Activated gamma-delta T cell (primary cell): ENCODE measurements at regions not wholly inside any gene's neighbourhood (a gene's known extent, or its start where the extent isn't known, plus 50 kb on each side); places are given as distances from the start of the nearest gene placed in this dataset.
"Not testable (repeated sequence)": the region's sequence is repeated elsewhere in the genome, so short reads cannot be mapped to it uniquely, and the experiment has no call there.

Source experiments
- DNase-seq: peaks from one replicate; lab custom pipeline; 2025; lab: John Stamatoyannopoulos, UW

DNA sequence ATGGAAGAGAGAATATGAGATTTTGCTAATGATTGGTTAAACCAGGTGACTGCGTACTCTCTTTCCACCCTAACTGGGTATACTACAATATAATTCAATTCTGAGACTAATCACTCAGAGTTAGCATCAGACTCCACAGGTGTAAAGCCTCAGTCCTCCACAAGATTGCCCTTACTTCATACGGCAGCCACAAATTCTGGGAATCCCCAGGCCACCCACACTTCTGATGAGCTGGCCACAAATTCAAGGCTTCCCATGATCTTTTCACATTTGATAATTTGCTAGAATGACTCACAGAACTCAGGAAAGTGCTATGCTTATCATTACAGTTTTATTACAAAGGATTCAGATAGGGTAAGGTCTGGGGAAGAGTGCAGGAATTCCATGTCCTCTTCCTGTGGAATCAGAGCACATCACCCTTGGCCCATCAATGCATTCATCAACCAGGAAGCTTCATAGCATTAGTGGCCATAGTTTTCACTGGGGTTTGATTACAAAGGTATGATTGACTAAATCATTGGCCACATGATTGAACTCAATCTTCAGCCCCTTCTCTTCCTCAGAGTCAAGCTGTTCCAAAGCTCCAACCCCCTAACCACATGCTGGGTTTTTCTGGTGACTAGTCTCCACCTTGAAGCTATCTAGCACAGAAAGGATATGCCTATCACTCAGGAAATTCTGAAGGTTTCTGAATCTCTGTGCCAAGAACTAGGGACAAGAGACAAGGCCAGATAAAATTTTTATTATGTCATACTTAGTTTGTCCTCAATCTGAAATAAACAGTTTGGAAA is 131.7 kb downstream of the HHIPL2 start:
- no peak for DNase-seq

DNA sequence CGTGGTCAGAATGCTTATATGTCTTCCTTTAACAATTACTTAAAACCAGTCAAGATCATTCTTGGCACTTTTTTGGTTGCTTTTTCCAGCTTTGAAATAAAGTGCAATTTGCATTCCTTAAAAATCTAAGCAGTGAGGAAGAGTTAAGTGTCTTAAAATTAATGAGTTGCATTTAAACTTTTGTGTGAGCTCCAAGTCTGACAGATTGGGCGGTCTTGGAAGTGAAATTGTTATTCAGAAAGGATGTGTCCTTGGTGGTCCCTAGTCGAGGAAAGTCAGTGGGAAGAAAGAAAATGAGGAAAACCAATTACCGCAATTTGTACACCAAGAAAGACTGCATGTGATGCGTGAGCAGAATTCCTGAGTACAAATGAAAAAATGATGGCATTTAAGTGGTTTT is 132.5 kb downstream of the HHIPL2 start:
- DNase-seq: no peak

DNA sequence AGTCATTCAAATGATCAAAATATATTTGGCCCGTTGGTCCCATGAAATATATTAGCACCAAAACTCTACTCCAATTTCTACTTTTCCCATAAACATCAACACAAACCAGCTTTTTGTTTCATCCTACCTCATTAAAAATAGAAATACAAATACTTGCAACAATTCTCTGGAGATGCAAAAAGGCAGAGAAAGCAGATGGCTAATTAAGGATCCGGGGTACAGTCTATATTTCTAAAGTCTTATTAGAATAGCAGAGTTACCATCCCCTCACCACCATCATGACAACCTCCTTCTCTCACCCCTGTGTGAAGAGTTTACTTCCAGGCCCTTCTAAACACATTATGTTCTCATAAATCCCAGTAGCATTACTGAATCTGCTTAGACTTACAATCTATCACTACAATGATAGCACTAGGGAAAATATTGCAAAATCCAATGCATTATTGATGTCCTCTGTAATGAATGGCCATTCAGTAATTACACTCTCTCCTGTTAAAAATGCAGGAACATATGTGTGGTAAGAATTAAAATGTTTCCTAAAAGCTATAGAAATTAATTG is 133.8 kb downstream of the HHIPL2 start:
- no peak for DNase-seq

DNA sequence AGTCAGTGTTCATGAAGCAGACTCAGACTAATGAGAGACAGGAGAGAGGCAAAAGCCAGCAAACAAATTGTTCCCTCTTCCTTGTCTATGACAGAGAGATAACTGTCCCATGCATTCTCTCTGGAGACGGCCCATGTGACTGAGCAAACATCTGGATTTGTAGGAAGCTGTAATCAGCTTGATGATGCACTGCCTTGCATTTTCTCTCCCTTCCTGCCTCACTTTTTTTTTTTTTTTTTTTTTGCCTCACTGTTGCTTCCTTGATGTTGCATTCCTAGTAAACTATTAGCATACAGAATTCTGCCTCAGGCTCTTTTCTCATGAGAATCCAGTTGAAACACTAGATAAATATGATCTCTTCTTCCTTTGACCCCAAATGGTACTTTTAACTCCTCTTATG is 134.5 kb downstream of the HHIPL2 start:
- no peak for DNase-seq

DNA sequence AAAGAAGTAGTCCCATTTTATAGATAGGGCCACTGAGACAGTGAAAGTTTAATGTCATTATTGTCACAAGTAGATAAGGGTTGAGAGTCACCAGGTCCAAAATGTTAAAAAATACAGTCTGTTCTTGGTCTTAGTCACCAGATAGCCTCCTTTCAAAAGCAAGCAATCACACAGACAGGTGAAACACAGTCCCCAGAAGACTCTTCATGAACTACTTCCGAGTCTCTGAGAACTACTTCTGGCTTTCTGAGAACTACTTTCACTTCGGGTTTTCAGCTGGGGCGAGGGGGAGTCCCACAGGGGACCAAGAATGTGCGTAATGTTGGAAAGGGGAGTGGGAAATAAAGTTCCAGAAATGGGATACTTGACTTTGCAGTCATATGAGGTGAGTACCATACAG is 143.2 kb downstream of the HHIPL2 start:
- DNase-seq: no peak

DNA sequence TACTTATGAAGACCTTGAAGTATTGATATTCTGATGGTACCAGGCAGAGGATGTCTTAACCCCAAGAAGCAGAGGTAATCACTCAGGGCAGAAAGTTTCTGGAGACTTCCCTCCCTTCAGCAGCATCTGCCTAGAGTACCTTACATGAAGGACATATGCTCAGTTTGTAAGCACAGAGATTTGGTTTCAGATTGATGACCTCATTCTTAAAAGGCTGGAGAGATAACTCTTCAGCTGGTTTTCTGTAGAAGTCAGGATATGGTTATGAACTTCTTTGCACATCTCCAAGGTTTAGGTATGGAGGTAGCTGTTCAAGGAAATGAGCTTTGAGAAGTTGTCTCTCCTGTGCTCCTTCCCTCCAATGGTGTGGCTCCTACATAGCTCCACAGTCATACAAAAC is 148.7 kb downstream of the HHIPL2 start:
- no peak for DNase-seq

DNA sequence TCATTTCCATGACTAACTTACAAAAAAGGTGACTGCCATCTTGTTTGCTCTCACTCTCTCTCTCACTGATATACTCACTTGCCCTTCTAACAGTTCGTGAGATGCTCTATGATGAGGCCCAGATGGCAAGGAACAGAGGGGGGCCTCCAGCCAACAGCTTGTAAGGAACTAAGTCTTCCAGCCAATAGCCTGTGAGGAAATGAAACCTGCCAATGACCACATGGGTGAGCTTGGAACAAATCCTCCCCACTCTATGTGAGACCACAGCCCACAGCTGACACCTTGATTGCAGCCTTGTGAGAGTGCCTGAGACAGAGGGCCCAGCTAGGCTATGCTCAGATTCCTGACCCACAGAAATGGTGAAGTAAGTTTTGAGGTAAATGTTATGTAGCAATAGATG is 153.7 kb downstream of the HHIPL2 start:
- no peak for DNase-seq

DNA sequence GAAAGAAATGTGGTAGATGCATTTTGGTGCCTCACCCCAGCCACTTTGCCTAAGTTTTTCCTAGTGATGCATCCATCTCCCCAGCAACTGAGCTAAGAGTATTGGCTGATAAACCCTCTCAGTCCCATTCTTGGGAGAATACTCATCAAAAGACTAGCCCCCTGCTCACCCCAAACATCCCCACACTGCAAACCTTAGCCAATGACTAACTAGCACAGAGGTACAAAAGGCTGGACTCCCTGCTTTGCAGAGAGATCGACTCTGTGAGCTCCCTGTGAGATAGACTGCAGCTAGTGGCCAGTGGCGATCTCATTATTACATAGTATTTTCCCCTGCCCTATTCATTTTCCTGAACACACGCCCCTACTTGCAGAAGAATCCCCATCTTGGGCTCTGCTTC is 155.3 kb downstream of the HHIPL2 start:
- no peak for DNase-seq

DNA sequence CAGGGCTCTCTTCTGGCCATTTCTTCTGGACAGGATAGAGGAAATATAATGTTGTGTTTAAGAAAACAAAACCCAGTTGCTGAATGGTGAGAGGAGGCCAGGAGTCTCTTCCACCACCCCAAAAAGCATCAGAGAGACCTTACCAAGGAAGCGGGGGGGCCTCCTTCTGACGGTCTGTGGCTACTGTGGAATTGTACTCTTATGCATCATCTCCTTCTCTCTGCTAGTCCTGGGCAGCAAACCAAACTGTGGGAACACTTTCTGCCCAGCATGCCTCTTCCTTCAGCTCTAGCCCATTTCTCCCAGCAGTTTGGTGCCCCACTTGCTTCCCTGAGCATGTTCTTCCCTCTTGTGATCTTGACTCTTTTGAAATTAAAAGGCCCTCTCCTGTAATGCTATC is 157.7 kb downstream of the HHIPL2 start:
- no peak for DNase-seq

DNA sequence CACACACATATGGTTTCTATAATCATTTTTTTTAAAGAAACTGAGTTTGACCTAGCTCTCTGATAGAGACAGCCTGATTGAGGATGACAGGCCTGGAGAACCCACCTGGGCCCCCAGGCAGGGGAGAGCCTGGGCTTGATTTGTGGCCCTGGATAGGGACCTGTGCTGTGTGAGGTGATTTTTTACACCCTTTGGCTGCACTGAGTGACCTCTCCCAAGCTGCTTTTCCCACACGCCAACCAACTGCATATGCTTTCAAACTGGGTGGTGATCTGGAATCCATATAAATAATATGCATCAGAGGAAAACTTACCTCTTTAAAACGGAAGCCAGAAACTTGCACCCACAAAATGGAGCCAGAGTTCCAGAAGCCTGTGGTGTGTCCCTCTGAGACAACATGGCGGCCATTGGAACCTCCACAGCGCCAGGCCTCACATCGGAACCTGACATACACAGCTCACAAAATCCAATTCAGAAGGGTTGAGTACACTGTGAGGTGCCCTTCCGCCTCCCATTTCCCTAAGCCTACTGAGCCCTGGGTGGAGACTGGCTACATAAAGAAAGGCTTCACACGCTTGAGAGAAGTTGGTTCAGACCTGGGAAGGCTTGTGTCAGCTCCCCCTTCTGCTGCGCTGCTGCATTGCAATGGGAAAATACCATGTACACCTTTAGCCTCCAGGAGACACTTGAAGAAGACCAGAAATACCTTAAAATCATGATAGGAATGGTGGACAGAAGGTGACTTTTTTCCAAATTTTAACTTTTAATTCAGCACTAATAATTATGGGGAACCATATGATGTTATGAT is 160.7 kb downstream of the HHIPL2 start:
- DNase-seq: no peak

DNA sequence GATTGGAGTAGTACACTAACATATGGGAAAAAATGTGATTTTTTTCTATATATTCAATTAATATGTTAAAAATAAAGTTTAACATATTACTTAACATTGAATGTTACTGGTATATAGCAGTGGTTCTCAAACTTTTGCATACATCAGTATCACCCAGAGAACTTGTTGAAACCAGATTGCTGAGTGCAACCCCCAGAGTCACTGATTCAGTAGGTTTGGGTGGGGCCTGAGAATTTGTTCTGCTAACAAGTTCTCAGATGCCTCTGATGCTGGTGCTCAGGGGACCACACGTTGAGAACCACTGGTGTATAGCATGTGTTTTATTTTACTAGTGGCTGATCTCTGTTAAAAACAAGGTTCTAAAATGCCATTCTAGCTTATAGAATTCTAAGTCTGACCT is 161.9 kb downstream of the HHIPL2 start:
- no peak for DNase-seq

DNA sequence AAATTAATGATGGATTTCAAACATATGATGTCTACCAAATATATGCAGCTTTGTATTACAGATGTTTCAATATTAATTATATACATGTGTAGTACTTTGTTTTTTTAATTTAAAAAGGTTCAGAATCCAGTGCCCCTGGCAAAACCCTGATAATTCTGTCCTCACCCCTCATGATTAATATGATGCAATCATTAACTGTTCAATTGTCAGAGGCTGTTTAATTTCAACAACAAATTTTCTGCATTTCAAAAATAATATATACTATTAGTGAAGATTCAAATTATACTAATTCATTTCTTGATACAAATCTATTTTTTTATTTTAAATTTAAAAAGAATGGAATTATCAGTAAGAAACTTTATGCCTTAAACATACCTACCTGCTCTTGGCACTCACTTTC is 162.6 kb downstream of the HHIPL2 start:
- no peak for DNase-seq

DNA sequence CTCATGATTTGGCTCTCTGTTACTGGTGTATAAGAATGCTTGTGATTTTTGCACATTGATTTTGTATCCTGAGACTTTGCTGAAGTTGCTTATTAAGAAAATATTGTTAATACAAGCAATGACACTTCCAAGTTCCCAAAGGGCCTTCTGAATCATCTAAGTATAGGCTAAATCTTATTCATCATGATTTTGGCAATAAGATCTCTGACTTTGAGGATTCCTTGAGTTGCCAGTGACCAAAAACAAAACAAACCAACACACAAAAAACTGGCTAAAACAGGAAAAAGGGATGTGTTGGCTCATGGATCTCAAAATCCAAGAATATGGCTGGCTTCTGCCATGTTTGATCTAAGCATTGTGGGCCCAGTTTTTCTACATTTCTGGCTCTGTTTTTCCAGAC is 163.4 kb downstream of the HHIPL2 start:
- DNase-seq: no peak

DNA sequence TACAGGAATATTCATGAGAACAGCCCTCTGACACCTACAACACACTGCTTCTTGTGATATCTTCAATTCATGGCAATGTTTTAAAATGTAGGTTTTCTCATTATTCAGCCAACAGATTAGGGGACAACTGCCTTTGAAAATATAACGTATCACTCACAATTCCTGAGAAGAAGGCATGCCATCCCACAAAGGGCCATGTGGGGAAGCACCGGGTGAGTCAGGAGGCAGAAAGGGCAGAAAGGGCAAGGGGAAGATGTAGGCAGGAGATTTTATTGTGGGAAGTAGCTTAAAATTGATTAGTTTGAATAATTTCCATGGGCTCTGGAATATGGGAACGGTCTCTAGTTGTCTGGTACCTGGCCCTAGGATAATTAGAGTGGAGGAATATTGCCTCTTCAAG is 165.7 kb downstream of the HHIPL2 start:
- no peak for DNase-seq

DNA sequence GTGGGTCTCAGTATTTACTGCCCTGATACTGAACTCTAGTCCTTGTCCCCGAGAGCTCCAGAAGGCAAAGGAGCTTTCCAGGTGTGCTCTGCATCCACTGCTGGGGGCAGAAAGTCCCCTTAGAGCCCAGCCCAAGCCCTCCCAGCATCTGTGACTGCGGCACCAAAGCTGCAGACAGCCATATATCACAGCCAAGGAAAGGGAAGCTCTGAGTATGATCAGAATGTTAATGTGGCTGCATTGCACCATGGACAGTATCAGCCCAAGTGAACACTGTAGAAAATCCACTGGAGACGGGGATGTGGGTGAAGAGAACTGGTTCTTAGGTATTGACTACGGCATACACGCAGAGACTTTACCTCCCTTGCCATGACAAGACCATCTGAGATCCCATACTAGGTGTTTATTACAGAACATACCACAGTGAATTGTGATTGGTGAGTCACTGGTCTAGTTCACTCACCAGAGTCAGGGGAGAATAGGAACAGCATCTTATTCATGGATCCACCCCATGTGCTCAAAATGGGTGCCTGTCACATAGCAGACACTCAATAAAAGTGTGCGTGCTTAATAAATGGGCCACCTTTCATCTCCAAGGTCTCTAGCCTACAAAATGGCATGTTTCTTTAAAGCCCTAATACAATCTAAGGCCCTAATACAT is 170.3 kb downstream of the HHIPL2 start:
- no peak for DNase-seq

DNA sequence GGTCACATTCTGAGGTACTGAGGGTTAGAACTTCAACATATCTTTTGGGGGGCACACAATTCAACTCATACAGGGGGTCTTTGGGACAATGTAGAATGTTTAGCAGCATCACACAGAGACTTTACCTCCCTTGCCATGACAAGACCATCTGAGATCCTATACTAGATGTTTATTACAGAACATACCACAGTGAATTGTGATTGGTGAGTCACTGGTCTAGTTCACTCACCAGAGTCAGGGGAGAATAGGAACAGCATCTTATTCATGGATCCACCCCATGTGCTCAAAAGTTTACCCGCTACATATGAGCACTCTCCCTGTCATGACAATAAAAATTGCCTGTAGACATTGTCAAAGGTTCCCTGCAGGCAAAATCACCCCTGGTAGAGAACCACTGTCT is 171.1 kb downstream of the HHIPL2 start:
- DNase-seq: not testable (repeated sequence)

DNA sequence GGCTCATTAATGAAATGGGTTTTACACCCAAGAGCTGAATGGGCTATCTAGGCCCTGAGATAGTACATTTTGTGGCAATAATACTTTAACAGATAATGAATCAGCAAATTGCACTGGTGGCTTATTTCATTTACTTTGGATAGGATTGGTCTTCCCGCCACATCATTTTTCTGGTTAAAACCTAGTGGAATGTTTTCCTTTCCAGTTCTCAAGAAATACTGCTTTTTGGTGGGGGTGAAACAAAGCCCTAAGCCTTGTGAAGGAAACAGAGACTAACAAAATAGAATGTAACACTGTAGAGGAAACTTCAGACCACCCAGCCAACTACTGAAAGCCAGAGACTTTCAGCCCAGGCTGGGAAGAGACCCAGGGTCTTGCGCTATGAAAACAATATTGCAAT is 172.2 kb downstream of the HHIPL2 start:
- DNase-seq: no peak

DNA sequence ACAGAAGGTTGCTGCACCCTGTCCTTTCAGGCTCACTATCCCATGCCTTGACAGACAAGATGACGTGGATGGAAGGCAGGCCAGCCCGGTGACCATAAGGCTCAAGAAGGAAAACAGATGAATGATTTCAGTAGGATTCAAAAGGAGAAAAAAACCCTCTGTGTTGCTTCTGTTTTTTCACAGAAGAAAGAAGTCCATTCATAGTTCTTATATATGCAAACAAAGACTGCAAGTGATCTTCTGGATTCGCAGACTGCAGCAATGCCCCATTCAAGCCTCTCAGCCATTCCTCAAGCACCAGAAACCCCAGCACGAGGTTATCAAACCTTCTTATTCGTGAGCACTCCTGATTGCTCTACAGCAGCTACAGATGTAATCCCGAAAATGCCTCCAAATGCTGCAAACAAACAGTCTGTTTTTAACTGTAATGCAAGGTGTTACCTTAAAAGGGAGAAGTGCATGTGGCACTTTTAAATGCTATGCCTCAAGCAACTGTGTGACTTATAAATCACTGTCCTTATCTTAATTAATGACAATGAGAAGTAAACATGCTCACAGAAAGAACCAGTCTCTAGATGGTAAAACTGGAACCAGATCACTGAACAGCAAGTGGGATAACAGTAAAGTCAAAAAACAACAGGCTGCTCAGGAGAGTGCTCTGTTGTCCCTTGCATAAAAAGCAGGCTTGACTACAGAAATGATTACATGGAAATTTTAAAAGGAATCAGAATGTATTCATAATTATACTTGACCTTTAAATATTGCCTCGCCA is 173.9 kb downstream of the HHIPL2 start:
- DNase-seq: no peak

DNA sequence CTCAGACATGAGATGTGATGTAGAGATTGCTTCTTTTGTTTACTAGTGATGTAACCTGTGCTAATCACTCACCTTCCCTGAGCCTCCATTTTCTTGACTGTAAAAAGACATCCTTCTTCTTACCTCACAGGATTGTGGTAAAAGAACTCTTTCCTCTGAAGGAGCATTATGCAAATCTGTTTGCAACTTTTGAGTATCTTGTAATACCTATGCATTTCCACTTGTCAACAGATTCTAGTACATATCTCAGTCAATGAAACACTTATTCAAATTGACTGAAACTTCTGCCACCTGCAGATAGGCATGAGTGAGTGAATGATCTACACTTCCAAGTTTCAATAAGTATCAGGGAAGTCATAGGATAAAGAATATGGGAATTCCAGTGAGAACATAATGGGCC is 174.7 kb downstream of the HHIPL2 start:
- DNase-seq: no peak

DNA sequence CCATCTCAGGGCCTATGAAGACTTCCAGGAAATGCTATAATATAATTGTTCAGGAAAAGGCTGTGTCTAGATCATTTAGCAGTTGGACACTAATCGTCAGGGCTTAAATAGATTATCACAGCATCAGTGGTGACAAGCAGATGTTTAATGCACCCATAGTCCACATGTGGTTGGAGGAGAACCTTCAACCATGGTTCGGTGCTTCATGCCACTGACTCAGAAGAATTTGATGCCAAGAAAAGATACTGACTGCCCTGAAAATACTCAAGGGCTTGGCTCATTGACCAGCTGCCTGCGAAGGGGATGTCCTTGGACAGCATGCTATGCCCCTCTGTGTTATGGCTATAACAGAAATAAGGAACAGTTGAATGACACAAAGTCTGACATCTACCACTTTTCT is 175.7 kb downstream of the HHIPL2 start:
- no peak for DNase-seq

DNA sequence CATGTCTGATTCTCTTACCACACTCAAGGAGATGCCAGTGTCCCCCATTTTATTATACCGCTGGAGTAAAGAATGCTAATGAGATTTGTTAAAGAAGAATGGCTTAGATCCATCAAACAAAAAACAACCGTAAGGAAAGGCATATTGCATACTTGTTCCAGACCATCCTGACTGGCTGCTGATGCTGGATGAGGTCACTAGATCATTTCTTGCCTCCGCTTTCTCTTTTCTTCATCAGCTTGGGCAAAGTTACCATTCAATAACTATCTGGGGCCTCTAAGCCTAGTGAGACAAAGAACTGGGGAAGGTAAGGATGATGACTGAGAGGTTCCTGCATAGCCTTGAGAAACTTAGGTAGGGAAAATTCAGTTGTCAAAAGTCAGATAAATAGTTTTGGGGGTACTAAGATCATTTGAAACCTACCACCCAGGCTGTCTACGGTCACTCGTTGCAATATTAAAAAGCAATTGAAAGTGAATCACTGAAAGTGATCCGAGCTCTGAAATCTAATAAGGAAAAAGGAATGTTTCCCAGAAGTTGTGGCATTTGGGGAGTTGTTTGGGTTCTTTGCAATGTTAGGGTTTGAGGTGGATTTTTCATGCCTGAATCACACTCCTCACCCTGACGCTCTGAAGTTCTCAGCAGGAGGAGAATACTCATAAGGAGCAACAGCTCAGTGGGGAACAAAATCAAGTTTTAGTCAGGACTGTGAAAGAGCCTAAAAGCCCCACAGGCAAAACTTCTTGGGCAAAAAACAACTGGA is 176.8 kb downstream of the HHIPL2 start:
- no peak for DNase-seq
